ENCODE measurements at regions not wholly inside any gene's neighbourhood (a gene's known extent, or its start where the extent isn't known, plus 50 kb on each side); places are given as distances from the start of the nearest gene placed in this dataset.

DNA sequence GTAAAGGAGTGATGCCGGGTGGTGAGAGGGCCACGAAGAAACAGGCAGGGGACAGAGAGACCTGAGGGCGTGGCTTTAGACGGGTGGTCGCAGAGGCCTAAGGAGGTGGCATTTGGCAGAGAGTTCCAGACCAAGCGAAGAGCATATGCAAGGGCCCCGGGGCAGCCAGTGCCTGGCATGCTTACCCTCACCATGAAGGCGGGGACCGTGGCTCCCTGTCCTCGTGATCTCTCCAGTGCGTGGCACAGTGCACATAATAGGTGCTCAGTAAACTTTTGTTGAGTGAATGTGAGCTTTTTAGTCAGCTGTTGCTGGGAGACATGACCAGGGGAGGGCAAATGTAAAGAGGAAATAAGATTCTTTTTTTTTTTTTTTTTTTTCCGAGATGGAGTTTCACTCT, 245.6 kb upstream of the GSE1 start:
- H3K4me1 ChIP-seq (ENCODE audit: control insufficient read depth in 5 of 5, insufficient read depth in 5 of 5, low read length in 5 of 5): peaks cover 0 to 52% (median 22%) of the 10 kb centered on the region in 5 donors
- H3K27me3 ChIP-seq (ENCODE audit: control insufficient read depth in 3 of 3, insufficient read depth in 3 of 3, low read length in 2 of 3): no peaks in the 10 kb centered on the region
- ATAC-seq (ENCODE audit: insufficient read depth, low FRiP score) (no peak), DNase-seq (no peak)
- H3K36me3 ChIP-seq (ENCODE audit: control insufficient read depth in 4 of 4, insufficient read depth in 4 of 4, low read length in 4 of 4): no peaks in the 10 kb centered on the region
- WGBS, 2 donors: 88 to 97% methylated on average over 11 of the region's 12 CpGs
- TF ChIP-seq CTCF (IDR thresholded peaks at IDR 0.05; ENCODE audit: control extremely low read depth, extremely low read depth): no peak
- H3K9ac ChIP-seq (ENCODE audit: insufficient read depth in 1 of 2, low read length in 2 of 2): no peak overlapping the region
- no peaks in the 10 kb centered on the region for H3K9me3 ChIP-seq (ENCODE audit: control insufficient read depth in 4 of 4, insufficient read depth in 3 of 4, low read length in 3 of 4)
- no peak overlapping the region for H3K4me3 ChIP-seq
- H3K27ac ChIP-seq (ENCODE audit: low read depth in 1 of 2, low read length in 1 of 2): no peak overlapping the region

GRCh38 chr16:85369060-85369459, 244.1 kb upstream of the GSE1 start:
- H3K36me3 ChIP-seq (ENCODE audit: control insufficient read depth in 4 of 4, insufficient read depth in 4 of 4, low read length in 4 of 4): no peaks in the 10 kb centered on the region
- 91 to 93% methylated on average over 7 of the region's 7 CpGs for WGBS, 2 donors
- no peak overlapping the region for H3K27ac ChIP-seq (ENCODE audit: low read depth in 1 of 2, low read length in 1 of 2)
- H3K9ac ChIP-seq (ENCODE audit: insufficient read depth in 1 of 2, low read length in 2 of 2): no peak overlapping the region
- H3K27me3 ChIP-seq (ENCODE audit: control insufficient read depth in 3 of 3, insufficient read depth in 3 of 3, low read length in 2 of 3): no peaks in the 10 kb centered on the region
- DNase-seq: no peak
- H3K9me3 ChIP-seq (ENCODE audit: control insufficient read depth in 4 of 4, insufficient read depth in 3 of 4, low read length in 3 of 4): no peaks in the 10 kb centered on the region
- peaks cover 0 to 55% (median 25%) of the 10 kb centered on the region in 5 donors for H3K4me1 ChIP-seq (ENCODE audit: control insufficient read depth in 5 of 5, insufficient read depth in 5 of 5, low read length in 5 of 5)
- ATAC-seq (ENCODE audit: insufficient read depth, low FRiP score): no peak
- H3K4me3 ChIP-seq: no peak overlapping the region
- TF ChIP-seq CTCF (IDR thresholded peaks at IDR 0.05; ENCODE audit: control extremely low read depth, extremely low read depth): no peak

DNA sequence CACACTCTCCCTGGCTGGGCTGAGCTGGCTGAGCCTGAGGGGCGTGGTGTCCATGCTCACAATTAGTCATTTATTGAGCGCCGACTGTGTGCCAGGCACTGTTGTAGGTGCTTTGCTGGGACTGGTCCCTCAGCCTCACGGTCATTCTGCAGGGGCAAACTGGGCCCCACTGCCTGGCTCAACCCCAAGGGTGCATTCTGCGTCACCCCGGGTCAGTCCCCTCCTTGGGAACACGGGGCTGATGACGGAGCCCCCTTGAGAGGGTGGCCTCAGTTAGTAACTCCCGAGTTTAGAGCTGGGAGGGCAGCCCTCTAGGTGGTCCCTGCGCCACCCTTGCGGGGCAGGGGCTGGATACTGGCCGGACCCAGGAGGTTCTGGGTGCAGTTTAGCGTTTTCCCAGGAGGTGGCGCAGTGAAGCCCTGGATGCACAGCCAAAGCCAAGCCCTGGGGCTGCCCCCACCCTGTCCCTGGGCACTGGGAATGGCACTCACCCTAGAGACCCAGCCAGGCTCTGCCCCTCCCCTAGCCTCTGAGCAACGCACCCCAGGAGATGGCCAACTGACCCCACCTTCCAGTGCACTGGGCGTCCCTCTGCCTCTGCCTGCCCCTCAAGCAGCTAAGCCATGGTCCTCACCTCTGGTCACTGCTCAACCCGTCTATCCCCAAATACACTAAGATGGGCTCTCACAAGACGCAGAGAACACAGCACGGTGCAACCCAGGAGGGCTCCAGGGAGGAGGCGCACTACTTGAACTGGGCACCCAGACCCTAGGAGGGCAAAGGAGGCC, 243.2 kb upstream of the GSE1 start:
- Histone ChIP-seq H3K27ac (ENCODE audit: low read depth in 1 of 2, low read length in 1 of 2) (peak overlapping the region in 1 of 2 donors; percentile 48), H3K4me3 (no peak overlapping the region), H3K27me3 (ENCODE audit: control insufficient read depth in 3 of 3, insufficient read depth in 3 of 3, low read length in 2 of 3) (no peaks in the 10 kb centered on the region), H3K4me1 (ENCODE audit: control insufficient read depth in 5 of 5, insufficient read depth in 5 of 5, low read length in 5 of 5) (peaks cover 0 to 63% (median 28%) of the 10 kb centered on the region in 5 donors), H3K9me3 (ENCODE audit: control insufficient read depth in 4 of 4, insufficient read depth in 3 of 4, low read length in 3 of 4) (no peaks in the 10 kb centered on the region), H3K36me3 (ENCODE audit: control insufficient read depth in 4 of 4, insufficient read depth in 4 of 4, low read length in 4 of 4) (no peaks in the 10 kb centered on the region), H3K9ac (ENCODE audit: insufficient read depth in 1 of 2, low read length in 2 of 2) (no peak overlapping the region)
- no peak for TF ChIP-seq CTCF (IDR thresholded peaks at IDR 0.05; ENCODE audit: control extremely low read depth, extremely low read depth)
- no peak for ATAC-seq (ENCODE audit: insufficient read depth, low FRiP score)
- 60 to 63% methylated on average over 20 of the region's 20 CpGs for WGBS, 2 donors
- no peak for DNase-seq

GRCh38 chr16:85370543-85370880, 242.6 kb upstream of the GSE1 start:
- H3K4me3 ChIP-seq: no peak overlapping the region
- H3K4me1 ChIP-seq (ENCODE audit: control insufficient read depth in 5 of 5, insufficient read depth in 5 of 5, low read length in 5 of 5): peaks cover 0 to 61% (median 25%) of the 10 kb centered on the region in 5 donors
- no peaks in the 10 kb centered on the region for H3K36me3 ChIP-seq (ENCODE audit: control insufficient read depth in 4 of 4, insufficient read depth in 4 of 4, low read length in 4 of 4)
- no peaks in the 10 kb centered on the region for H3K27me3 ChIP-seq (ENCODE audit: control insufficient read depth in 3 of 3, insufficient read depth in 3 of 3, low read length in 2 of 3)
- no peak overlapping the region for H3K9ac ChIP-seq (ENCODE audit: insufficient read depth in 1 of 2, low read length in 2 of 2)
- H3K27ac ChIP-seq (ENCODE audit: low read depth in 1 of 2, low read length in 1 of 2): peak overlapping the region in 1 of 2 donors; percentile 13
- DNase-seq (no peak), ATAC-seq (ENCODE audit: insufficient read depth, low FRiP score) (no peak)
- no peaks in the 10 kb centered on the region for H3K9me3 ChIP-seq (ENCODE audit: control insufficient read depth in 4 of 4, insufficient read depth in 3 of 4, low read length in 3 of 4)
- no peak for TF ChIP-seq CTCF (IDR thresholded peaks at IDR 0.05; ENCODE audit: control extremely low read depth, extremely low read depth)
- WGBS, 2 donors: 42 to 55% methylated on average over 6 of the region's 6 CpGs
